Transverse colon (tissue), 4 donors: ENCODE measurements at regions not wholly inside any gene's neighbourhood (a gene's known extent, or its start where the extent isn't known, plus 50 kb on each side); places are given as distances from the start of the nearest gene placed in this dataset.

Source experiments
- EP300 ChIP-seq: sonication (generic); formaldehyde crosslinking; IDR thresholded peaks from one replicate; pipeline ENCODE4 v1.6.1; 2017; ENCODE audit warnings: antibody characterized with exemption, low read depth
- POLR2AphosphoS5 ChIP-seq, 3 donors: sonication (generic); formaldehyde crosslinking; IDR thresholded peaks; one replicate each; pipeline ENCODE4 v1.6.1; 2016; ENCODE audit warnings: antibody characterized with exemption in 3 of 3
- TF ChIP-seq, protein P1 (sequence below), 5 experiments: fragments of 200-600 bp in 3 of 5; fragments of 450-650 bp in 2 of 5; sonication (generic) in 3 of 5; IDR thresholded peaks; 1 replicate in 2 of 5; 2 replicates in 3 of 5; pipeline ENCODE4 v1.5.1; 2016 to 2017; ENCODE audit warnings: antibody characterized with exemption in 5 of 5, inconsistent platforms in 3 of 5, mild to moderate bottlenecking in 2 of 5, moderate library complexity in 1 of 5

DNA sequence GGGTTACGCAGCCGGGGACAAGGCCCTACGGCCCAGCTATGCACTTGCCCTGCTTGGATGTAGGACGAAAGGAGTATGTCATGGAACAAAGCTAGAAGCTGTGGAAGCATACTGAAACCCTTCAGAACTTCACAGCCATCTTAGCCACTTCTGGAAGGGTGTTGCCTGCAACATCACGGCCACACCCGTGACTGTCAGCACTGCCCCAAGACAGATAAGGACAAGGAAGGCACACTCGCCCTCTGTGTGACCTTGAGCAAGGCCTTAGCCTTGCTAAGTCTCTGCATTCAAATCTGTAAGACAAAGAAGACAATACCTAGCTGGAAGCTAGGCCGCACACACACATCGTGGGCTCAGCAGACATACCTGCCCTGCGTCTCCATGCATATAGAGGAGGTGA, 352.5 kb upstream of the MGMT start:
- TF ChIP-seq EP300 (no peak), POLR2AphosphoS5 (IDR thresholded peaks at IDR 0.05) (no peak)
- TF ChIP-seq, protein P1, sequence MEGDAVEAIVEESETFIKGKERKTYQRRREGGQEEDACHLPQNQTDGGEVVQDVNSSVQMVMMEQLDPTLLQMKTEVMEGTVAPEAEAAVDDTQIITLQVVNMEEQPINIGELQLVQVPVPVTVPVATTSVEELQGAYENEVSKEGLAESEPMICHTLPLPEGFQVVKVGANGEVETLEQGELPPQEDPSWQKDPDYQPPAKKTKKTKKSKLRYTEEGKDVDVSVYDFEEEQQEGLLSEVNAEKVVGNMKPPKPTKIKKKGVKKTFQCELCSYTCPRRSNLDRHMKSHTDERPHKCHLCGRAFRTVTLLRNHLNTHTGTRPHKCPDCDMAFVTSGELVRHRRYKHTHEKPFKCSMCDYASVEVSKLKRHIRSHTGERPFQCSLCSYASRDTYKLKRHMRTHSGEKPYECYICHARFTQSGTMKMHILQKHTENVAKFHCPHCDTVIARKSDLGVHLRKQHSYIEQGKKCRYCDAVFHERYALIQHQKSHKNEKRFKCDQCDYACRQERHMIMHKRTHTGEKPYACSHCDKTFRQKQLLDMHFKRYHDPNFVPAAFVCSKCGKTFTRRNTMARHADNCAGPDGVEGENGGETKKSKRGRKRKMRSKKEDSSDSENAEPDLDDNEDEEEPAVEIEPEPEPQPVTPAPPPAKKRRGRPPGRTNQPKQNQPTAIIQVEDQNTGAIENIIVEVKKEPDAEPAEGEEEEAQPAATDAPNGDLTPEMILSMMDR (IDR thresholded peaks at IDR 0.05): no peak
